ENCODE measurements at regions not wholly inside any gene's neighbourhood (a gene's known extent, or its start where the extent isn't known, plus 50 kb on each side); places are given as distances from the start of the nearest gene placed in this dataset.

- TF ChIP-seq POLR2A (IDR thresholded peaks at IDR 0.05) = no peak
- no peak for TF ChIP-seq CTCF (IDR thresholded peaks at IDR 0.05)
Measured at GRCh38 chr2:158011055-158011771, 90.5 kb upstream of the UPP2 start.
